ENCODE measurements at regions not wholly inside any gene's neighbourhood (a gene's known extent, or its start where the extent isn't known, plus 50 kb on each side); places are given as distances from the start of the nearest gene placed in this dataset.

- Histone ChIP-seq H2AFZ (ENCODE audit: low read length) (no peak overlapping the region), H3K4me1 (ENCODE audit: insufficient read depth, low read length) (no peaks in the 10 kb centered on the region; the same call in 1 of the 2 replicates)
Measured at GRCh38 chr6:101199441-101199840, 194.1 kb upstream of the GRIK2 start.

More at GRCh38 chr6:101199441-101199840, 194.1 kb upstream of the GRIK2 start:
- H3T11ph ChIP-seq (ENCODE audit: low read length), result no peak overlapping the region
- H3K4me3 Mint-ChIP-seq, result no peak overlapping the region
- H3K4me2 ChIP-seq (ENCODE audit: insufficient read depth, insufficient read length, low read length), result no peak overlapping the region
- TF ChIP-seq CTCF (conservative IDR thresholded peaks at IDR 0.05), result no peak
- H2BK15ac ChIP-seq (ENCODE audit: low read depth, low read length), result no peak overlapping the region
- H2BK120ac ChIP-seq (ENCODE audit: low read depth, low read length, poor library complexity, severe bottlenecking), result no peak overlapping the region
- no peak overlapping the region for H3K9ac ChIP-seq (ENCODE audit: extremely low read depth, insufficient read length, low read length)
- no peak overlapping the region for H4K8ac ChIP-seq (replicated peaks; ENCODE audit: insufficient read length, low read depth, low read length)
- no peak overlapping the region for H2AK5ac ChIP-seq (ENCODE audit: insufficient read length, low read length)
- H3K9me3 ChIP-seq (ENCODE audit: control insufficient read depth, low read depth, low read length), result no peaks in the 10 kb centered on the region
- H3K4me1 Mint-ChIP-seq, result no peaks in the 10 kb centered on the region
- no peaks in the 10 kb centered on the region for H3K27me3 ChIP-seq (ENCODE audit: insufficient read depth, low read length)
- no peak overlapping the region for H4K5ac ChIP-seq (ENCODE audit: insufficient read length, low read depth, low read length)
- no peak for DNase-seq
- no peak overlapping the region for H2BK12ac ChIP-seq (ENCODE audit: insufficient read length, low read depth, low read length)
- no peak overlapping the region for H3K4ac ChIP-seq (ENCODE audit: low read depth, low read length)
- H3K79me1 ChIP-seq (ENCODE audit: insufficient read depth, low read depth, low read length, poor library complexity, severe bottlenecking), result no peaks in the 10 kb centered on the region
- H3K14ac ChIP-seq (ENCODE audit: insufficient read depth, low read length), result no peak overlapping the region
- H3K23ac ChIP-seq (ENCODE audit: insufficient read length, low read depth, low read length), result no peak overlapping the region
- no peak overlapping the region for H3K27ac ChIP-seq (ENCODE audit: insufficient read length, low read depth, low read length)
- no peak overlapping the region for H3K27ac Mint-ChIP-seq
- no peak overlapping the region for H4K91ac ChIP-seq (ENCODE audit: insufficient read length, low read depth, low read length)
- no peak overlapping the region for H2BK20ac ChIP-seq (ENCODE audit: low read depth, low read length, poor library complexity, severe bottlenecking)
- H3K36me3 Mint-ChIP-seq (ENCODE audit: insufficient read depth in 1 of 3, low read depth in 3 of 3), result no peaks in the 10 kb centered on the region
- no peaks in the 10 kb centered on the region for H3K9me3 Mint-ChIP-seq
- no peaks in the 10 kb centered on the region for H3K27me3 Mint-ChIP-seq (ENCODE audit: low read depth)
- H3K56ac ChIP-seq (ENCODE audit: insufficient read length, low read depth, low read length), result no peak overlapping the region
- H3K23me2 ChIP-seq (ENCODE audit: insufficient read length, low read depth, low read length, poor library complexity, severe bottlenecking), result no peaks in the 10 kb centered on the region
- no peak overlapping the region for H2BK5ac ChIP-seq (ENCODE audit: insufficient read length, low read length)
- H3K79me2 ChIP-seq (ENCODE audit: insufficient read depth, low read length), result no peaks in the 10 kb centered on the region
- H3K18ac ChIP-seq (ENCODE audit: insufficient read length, low read depth, low read length), result no peak overlapping the region
- H4K20me1 ChIP-seq (ENCODE audit: control insufficient read depth, insufficient read depth, insufficient read length), result no peaks in the 10 kb centered on the region

Measured in H9 (cell line).